AG04450 (cell line): ENCODE measurements at regions not wholly inside any gene's neighbourhood (a gene's known extent, or its start where the extent isn't known, plus 50 kb on each side); places are given as distances from the start of the nearest gene placed in this dataset.

Experiments used
- CTCF ChIA-PET: fragments of 300-600, 350-600 bp; formaldehyde crosslinking; extraction: SDS; loops from one replicate; lab custom pipeline; 2022; ENCODE audit warnings: antibody characterized with exemption, inconsistent platforms; lab: Charles Lee
- POLR2A ChIA-PET: fragments of 350-600 bp; formaldehyde crosslinking; extraction: SDS; loops from one replicate; lab custom pipeline; 2021; ENCODE audit warnings: antibody characterized with exemption, inconsistent platforms; lab: Yijun Ruan, JAX
- DNase-seq: peaks from one replicate; pipeline ENCODE4 v3.0.0-alpha.2; 2011; ENCODE audit warnings: low read depth, low spot score
- H3K27ac ChIP-seq: one replicate; pipeline ENCODE4 v1.5.1; 2012; ENCODE audit warnings: low read depth, low read length, control low read depth
- H3K27me3 ChIP-seq: one replicate; pipeline ENCODE4 v1.6.0; 2012; ENCODE audit warnings: low read length; ENCODE audit not compliant: control insufficient read depth, insufficient read depth
- H3K4me3 ChIP-seq: 2 replicates; pipeline ENCODE4 v1.5.1; 2011; ENCODE audit warnings: mild to moderate bottlenecking, low read depth, low read length, control low read depth
- H3K9me3 ChIP-seq: 2 replicates; pipeline ENCODE4 v1.5.1; 2012; ENCODE audit warnings: low read length; ENCODE audit not compliant: control insufficient read depth, insufficient read depth
- TF ChIP-seq, protein P1 (sequence below): IDR thresholded peaks from 2 replicates; pipeline ENCODE4 v1.5.1; 2011; ENCODE audit warnings: low read depth, low read length, control low read depth, inconsistent platforms

GRCh38 chr2:149899390-149899789 lies 311.8 kb upstream of the MMADHC start:
- no peak for DNase-seq
- TF ChIP-seq, protein P1, sequence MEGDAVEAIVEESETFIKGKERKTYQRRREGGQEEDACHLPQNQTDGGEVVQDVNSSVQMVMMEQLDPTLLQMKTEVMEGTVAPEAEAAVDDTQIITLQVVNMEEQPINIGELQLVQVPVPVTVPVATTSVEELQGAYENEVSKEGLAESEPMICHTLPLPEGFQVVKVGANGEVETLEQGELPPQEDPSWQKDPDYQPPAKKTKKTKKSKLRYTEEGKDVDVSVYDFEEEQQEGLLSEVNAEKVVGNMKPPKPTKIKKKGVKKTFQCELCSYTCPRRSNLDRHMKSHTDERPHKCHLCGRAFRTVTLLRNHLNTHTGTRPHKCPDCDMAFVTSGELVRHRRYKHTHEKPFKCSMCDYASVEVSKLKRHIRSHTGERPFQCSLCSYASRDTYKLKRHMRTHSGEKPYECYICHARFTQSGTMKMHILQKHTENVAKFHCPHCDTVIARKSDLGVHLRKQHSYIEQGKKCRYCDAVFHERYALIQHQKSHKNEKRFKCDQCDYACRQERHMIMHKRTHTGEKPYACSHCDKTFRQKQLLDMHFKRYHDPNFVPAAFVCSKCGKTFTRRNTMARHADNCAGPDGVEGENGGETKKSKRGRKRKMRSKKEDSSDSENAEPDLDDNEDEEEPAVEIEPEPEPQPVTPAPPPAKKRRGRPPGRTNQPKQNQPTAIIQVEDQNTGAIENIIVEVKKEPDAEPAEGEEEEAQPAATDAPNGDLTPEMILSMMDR: no peak
- ChIA-PET CTCF (no interaction called here), POLR2A (no interaction called here)
- no peak overlapping the region for H3K4me3 ChIP-seq
- no peaks in the 10 kb centered on the region; the same call in 1 of the 2 replicates for H3K9me3 ChIP-seq
- H3K27me3 ChIP-seq: no peaks in the 10 kb centered on the region
- no peak overlapping the region for H3K27ac ChIP-seq

- ChIA-PET CTCF (no interaction called here), POLR2A (no interaction called here)
- H3K27ac ChIP-seq: no peak overlapping the region
- no peak for DNase-seq
- H3K4me3 ChIP-seq: no peak overlapping the region
- no peaks in the 10 kb centered on the region for H3K9me3 ChIP-seq
- no peaks in the 10 kb centered on the region for H3K27me3 ChIP-seq
- TF ChIP-seq, protein P1: no peak
Measured at GRCh38 chr2:149894760-149895159, 307.2 kb upstream of the MMADHC start.

- ChIA-PET CTCF (no interaction called here), POLR2A (no interaction called here)
- Histone ChIP-seq H3K27ac (no peak overlapping the region), H3K9me3 (no peaks in the 10 kb centered on the region), H3K4me3 (no peak overlapping the region), H3K27me3 (no peaks in the 10 kb centered on the region)
- TF ChIP-seq, protein P1: no peak
- no peak for DNase-seq
Measured at GRCh38 chr2:149894226-149894625, 306.7 kb upstream of the MMADHC start.

DNA sequence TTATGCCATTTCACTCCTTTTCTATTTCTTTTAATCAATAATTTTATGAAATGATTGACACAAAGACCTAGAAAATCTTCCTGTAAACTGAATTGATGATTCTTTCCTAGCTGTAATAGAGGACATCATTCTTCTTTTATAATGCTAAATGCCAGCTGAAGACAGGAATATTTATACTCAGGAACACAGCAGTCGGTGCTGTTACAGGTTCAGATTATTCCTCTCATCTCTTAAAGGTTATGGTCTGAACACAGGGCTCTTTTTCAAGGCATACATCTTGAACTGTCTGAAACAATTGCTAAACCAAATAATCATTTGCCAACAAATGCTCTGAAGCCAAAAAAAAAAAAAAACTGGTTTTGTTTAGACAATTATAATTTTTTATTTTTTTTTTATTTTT lies 305.0 kb upstream of the MMADHC start:
- no peak for DNase-seq
- TF ChIP-seq, protein P1: no peak
- Histone ChIP-seq H3K27ac (no peak overlapping the region), H3K4me3 (no peak overlapping the region), H3K9me3 (no peaks in the 10 kb centered on the region), H3K27me3 (no peaks in the 10 kb centered on the region)
- CTCF ChIA-PET: interaction anchor here (0.6 to 0.7 kb wide), 2 partner anchors 630 to 654 kb away, joined by 3 to 5 read pairs; no protein-coding TSS in a partner anchor
- POLR2A ChIA-PET: no interaction called here

DNA sequence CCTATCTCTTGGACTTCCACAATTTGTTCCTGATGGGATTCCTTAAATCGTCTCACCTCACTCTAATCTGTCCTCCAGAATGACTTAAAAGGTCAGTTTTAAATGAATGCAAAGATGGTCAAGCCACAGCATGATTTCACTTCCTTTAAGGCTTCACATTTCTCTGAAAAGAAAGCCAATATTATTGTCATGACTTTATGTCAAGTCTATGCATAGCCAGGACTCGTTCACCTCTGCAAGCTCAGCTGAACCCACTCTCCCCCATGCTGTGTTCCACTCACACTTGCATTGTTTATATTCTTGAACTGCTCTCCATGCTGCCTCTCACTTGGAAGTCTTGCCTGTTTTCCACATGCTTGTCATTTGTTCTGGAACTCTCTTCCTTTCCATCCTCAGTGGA lies 298.4 kb upstream of the MMADHC start:
- TF ChIP-seq, protein P1: no peak
- no peaks in the 10 kb centered on the region for H3K27me3 ChIP-seq
- no peaks in the 10 kb centered on the region for H3K9me3 ChIP-seq
- no peak overlapping the region for H3K27ac ChIP-seq
- ChIA-PET CTCF (no interaction called here), POLR2A (no interaction called here)
- no peak overlapping the region for H3K4me3 ChIP-seq
- DNase-seq: no peak
